H1 (cell line): ENCODE measurements at regions not wholly inside any gene's neighbourhood (a gene's known extent, or its start where the extent isn't known, plus 50 kb on each side); places are given as distances from the start of the nearest gene placed in this dataset.

Source experiments
- MAFK ChIP-seq: IDR thresholded peaks from 2 replicates; pipeline ENCODE4 v1.6.1; 2012; ENCODE audit warnings: low read depth, mild to moderate bottlenecking, improper control_type of control experiment, low read length
- POLR2A ChIP-seq, 2 experiments: IDR thresholded peaks; 1 replicate in 1 of 2; 2 replicates in 1 of 2; pipeline ENCODE4 v1.6.1; 2011; ENCODE audit warnings: low read depth in 2 of 2, low read length in 2 of 2, mild to moderate bottlenecking in 2 of 2; ENCODE audit errors: control extremely low read depth in 1 of 2
- POLR2AphosphoS5 ChIP-seq: IDR thresholded peaks from 2 replicates; pipeline ENCODE4 v1.6.1; 2011; ENCODE audit warnings: low read depth, low read length
- TF ChIP-seq, protein P1 (sequence below): fragments of 300-600 bp; sonication (generic); IDR thresholded peaks from 2 replicates; pipeline ENCODE4 v1.7.1; 2012; ENCODE audit warnings: low read length, moderate library complexity, mild to moderate bottlenecking, inconsistent platforms; ENCODE audit not compliant: insufficient replicate concordance

- TF ChIP-seq POLR2A (IDR thresholded peaks at IDR 0.05; ENCODE audit: control extremely low read depth in 1 of 2, low read depth in 2 of 2, low read length in 2 of 2) (no peak), MAFK (no peak), POLR2AphosphoS5 (no peak)
- TF ChIP-seq, protein P1, sequence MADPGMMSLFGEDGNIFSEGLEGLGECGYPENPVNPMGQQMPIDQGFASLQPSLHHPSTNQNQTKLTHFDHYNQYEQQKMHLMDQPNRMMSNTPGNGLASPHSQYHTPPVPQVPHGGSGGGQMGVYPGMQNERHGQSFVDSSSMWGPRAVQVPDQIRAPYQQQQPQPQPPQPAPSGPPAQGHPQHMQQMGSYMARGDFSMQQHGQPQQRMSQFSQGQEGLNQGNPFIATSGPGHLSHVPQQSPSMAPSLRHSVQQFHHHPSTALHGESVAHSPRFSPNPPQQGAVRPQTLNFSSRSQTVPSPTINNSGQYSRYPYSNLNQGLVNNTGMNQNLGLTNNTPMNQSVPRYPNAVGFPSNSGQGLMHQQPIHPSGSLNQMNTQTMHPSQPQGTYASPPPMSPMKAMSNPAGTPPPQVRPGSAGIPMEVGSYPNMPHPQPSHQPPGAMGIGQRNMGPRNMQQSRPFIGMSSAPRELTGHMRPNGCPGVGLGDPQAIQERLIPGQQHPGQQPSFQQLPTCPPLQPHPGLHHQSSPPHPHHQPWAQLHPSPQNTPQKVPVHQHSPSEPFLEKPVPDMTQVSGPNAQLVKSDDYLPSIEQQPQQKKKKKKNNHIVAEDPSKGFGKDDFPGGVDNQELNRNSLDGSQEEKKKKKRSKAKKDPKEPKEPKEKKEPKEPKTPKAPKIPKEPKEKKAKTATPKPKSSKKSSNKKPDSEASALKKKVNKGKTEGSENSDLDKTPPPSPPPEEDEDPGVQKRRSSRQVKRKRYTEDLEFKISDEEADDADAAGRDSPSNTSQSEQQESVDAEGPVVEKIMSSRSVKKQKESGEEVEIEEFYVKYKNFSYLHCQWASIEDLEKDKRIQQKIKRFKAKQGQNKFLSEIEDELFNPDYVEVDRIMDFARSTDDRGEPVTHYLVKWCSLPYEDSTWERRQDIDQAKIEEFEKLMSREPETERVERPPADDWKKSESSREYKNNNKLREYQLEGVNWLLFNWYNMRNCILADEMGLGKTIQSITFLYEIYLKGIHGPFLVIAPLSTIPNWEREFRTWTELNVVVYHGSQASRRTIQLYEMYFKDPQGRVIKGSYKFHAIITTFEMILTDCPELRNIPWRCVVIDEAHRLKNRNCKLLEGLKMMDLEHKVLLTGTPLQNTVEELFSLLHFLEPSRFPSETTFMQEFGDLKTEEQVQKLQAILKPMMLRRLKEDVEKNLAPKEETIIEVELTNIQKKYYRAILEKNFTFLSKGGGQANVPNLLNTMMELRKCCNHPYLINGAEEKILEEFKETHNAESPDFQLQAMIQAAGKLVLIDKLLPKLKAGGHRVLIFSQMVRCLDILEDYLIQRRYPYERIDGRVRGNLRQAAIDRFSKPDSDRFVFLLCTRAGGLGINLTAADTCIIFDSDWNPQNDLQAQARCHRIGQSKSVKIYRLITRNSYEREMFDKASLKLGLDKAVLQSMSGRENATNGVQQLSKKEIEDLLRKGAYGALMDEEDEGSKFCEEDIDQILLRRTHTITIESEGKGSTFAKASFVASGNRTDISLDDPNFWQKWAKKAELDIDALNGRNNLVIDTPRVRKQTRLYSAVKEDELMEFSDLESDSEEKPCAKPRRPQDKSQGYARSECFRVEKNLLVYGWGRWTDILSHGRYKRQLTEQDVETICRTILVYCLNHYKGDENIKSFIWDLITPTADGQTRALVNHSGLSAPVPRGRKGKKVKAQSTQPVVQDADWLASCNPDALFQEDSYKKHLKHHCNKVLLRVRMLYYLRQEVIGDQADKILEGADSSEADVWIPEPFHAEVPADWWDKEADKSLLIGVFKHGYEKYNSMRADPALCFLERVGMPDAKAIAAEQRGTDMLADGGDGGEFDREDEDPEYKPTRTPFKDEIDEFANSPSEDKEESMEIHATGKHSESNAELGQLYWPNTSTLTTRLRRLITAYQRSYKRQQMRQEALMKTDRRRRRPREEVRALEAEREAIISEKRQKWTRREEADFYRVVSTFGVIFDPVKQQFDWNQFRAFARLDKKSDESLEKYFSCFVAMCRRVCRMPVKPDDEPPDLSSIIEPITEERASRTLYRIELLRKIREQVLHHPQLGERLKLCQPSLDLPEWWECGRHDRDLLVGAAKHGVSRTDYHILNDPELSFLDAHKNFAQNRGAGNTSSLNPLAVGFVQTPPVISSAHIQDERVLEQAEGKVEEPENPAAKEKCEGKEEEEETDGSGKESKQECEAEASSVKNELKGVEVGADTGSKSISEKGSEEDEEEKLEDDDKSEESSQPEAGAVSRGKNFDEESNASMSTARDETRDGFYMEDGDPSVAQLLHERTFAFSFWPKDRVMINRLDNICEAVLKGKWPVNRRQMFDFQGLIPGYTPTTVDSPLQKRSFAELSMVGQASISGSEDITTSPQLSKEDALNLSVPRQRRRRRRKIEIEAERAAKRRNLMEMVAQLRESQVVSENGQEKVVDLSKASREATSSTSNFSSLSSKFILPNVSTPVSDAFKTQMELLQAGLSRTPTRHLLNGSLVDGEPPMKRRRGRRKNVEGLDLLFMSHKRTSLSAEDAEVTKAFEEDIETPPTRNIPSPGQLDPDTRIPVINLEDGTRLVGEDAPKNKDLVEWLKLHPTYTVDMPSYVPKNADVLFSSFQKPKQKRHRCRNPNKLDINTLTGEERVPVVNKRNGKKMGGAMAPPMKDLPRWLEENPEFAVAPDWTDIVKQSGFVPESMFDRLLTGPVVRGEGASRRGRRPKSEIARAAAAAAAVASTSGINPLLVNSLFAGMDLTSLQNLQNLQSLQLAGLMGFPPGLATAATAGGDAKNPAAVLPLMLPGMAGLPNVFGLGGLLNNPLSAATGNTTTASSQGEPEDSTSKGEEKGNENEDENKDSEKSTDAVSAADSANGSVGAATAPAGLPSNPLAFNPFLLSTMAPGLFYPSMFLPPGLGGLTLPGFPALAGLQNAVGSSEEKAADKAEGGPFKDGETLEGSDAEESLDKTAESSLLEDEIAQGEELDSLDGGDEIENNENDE: no peak
These were observed 200.4 kb downstream of the DLEU7 start (continued) for GRCh38 chr13:50643060-50643459.
